ENCODE measurements at regions not wholly inside any gene's neighbourhood (a gene's known extent, or its start where the extent isn't known, plus 50 kb on each side); places are given as distances from the start of the nearest gene placed in this dataset.
"Not testable (repeated sequence)": the region's sequence is repeated elsewhere in the genome, so short reads cannot be mapped to it uniquely, and the experiment has no call there.

GRCh38 chr1:143572661-143573060 lies 399.1 kb downstream of the FAM72C start:
- DNase-seq: not testable (repeated sequence)

- DNase-seq: not testable (repeated sequence)
Measured at GRCh38 chr1:143563761-143564160, 408.0 kb downstream of the FAM72C start.

- no peak for DNase-seq
Measured at GRCh38 chr1:143553627-143554026, 418.2 kb downstream of the FAM72C start.

GRCh38 chr1:143504703-143505102 lies 467.1 kb downstream of the FAM72C start:
- DNase-seq: not testable (repeated sequence)

GRCh38 chr1:143504080-143504479 lies 467.7 kb downstream of the FAM72C start:
- DNase-seq: not testable (repeated sequence)

GRCh38 chr1:143503048-143503447 lies 468.7 kb downstream of the FAM72C start:
- DNase-seq: not testable (repeated sequence)

- DNase-seq: not testable (repeated sequence)
Measured at GRCh38 chr1:143502038-143502437, 469.7 kb downstream of the FAM72C start.

- not testable (repeated sequence) for DNase-seq
Measured at GRCh38 chr1:143498059-143498749, 473.6 kb downstream of the FAM72C start.

- no peak for DNase-seq
Measured at GRCh38 chr1:143497374-143497747, 474.4 kb downstream of the FAM72C start.

- not testable (repeated sequence) for DNase-seq
Measured at GRCh38 chr1:143496526-143497373, 475.0 kb downstream of the FAM72C start.
